HG03060 (cell line): ENCODE measurements at regions not wholly inside any gene's neighbourhood (a gene's known extent, or its start where the extent isn't known, plus 50 kb on each side); places are given as distances from the start of the nearest gene placed in this dataset.
"Not testable (repeated sequence)": the region's sequence is repeated elsewhere in the genome, so short reads cannot be mapped to it uniquely, and the experiment has no call there.

ENCODE experiments used
- ATAC-seq: cut with Tn5 transposase; IDR thresholded peaks from one replicate; pipeline ENCODE4 v1.9.1; 2021; ENCODE audit warnings: low read depth, moderate number of reproducible peaks; ENCODE audit not compliant: unreplicated experiment

DNA sequence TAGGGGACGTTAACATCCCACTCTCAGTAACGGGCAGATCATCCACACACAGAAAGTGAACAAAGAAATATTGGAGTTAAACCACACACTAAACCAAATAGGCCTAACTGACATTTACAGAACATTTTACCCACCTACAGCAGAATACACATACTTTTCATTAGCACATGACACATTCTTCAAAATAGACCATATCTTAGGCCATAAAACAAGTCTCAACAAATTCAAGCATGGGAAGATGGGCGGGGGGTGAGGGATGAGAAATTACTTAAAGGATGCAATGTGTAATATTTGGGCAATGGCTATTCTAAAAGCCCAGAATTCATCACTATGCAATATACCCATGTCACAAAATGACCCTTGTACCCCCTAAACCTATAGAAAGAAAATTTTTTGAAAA lies 226.2 kb downstream of the ATPSCKMT start:
- ATAC-seq = no peak

DNA sequence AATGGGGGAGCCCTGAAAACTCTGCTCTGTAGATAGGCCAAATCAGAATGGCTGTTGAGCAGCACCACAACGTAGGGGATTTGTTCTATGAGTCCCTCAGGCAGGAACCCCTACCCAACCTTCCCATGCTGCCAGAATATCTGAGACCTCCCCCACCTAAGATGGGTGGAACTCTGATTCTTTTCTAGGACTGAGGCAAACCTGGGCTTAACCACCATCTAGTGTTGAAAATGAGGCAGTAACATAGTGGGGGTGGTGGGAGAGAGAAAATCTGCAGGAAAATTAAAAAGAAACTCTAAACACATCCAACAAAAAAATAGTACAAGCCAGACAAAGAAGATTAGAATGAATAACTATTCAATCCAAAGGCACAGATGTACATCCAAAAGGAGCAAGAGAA lies 228.4 kb downstream of the ATPSCKMT start:
- ATAC-seq = no peak

DNA sequence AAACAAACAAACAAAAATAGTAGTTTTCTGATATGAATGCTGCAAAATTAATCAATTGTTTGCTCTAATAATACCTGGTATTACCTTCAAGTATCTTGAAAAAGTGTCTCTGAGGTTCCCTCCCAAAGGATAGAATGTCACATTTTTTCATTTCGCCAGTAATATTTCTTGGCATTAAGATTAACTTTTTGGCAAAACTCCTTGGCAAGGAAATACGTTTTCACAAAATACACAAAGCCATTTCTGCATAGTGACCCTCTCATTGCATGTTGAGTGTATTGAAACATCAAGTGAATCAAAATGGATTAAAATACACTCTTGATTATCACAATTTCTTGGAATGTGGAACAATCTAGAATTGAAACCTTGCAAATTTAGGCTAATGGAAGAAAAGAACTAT lies 230.5 kb downstream of the ATPSCKMT start:
- ATAC-seq = no peak

DNA sequence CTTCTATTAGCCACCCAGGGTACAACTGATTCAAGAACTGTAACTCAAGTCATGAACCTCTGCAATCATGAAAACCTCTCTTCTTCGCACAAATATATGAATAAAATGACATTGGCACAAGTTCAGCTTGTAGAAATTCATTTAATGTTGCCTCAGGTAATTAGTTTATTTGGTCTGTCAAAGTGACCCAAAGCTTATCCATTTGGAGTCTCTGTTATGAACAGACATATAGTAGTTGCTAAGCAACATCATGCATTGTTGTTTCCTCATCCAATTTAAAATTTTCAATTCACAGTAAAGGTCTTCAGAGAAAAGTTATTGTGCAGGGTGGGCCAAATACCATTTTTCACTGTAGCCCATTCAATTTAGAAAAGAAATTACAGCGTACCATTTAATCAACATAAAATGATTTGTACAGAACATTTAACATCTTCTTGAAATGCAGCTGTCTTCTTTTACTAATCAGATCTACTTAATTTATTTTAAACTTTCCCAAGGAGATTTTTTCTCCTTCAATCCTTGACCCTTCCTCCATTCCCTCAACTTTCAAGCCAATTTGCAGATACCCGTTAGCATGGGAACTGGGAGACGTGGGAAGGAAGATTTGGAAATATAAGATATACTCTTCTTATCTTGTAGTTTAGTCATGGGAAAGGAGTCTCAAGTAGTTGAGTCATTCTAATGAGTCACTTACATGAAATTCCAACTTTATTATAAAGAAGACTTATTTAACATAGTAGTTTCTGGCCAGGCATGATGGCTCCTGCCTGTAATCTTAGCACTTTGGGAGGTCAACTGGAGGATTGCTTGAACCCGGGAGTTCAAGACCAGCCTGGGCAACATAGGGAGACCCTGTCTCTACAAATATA lies 231.3 kb downstream of the ATPSCKMT start:
- ATAC-seq = no peak

GRCh38 chr5:10017786-10018185 lies 231.9 kb downstream of the ATPSCKMT start:
- ATAC-seq = no peak

- not testable (repeated sequence) for ATAC-seq
Observed at GRCh38 chr5:10016559-10016958, 233.1 kb downstream of the ATPSCKMT start.

DNA sequence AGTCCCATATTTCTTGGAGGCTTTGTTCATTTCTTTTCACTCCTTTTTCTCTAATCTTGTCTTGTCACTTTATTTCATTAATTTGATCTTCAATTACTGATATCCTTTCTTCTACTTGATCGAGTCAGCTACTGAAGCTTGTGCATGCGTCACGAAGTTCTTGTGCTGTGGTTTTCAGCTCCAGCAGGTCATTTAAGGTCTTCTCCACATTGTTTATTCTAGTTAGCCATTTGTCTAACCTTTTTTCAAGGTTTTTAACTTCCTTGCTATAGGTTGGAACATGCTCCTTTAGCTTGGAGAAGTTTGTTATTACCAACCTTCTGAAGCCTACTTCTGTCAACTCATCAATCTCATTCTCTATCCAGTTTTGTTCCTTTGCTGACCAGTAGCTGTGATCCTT lies 234.0 kb downstream of the ATPSCKMT start:
- not testable (repeated sequence) for ATAC-seq

DNA sequence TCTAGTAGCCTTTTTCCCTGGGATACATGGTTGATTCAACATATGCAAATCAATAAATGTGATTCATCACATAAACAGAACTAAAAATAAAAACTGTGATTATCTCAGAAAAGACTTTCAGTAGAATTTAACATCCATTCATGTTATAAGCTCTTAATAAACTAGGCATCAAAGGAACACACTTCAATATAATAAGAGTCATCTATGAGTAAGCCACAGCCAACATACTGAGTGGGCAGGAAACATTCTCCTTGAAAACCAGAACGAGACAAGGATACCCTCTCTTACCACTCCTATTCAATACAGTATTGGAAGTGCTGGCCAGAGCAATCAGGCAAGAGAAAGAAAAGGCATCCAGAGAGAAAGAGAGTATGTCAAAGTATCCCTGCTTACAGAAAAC lies 239.9 kb downstream of the ATPSCKMT start:
- no peak for ATAC-seq

GRCh38 chr5:9987101-9987500 lies 262.6 kb downstream of the ATPSCKMT start:
- ATAC-seq = no peak

DNA sequence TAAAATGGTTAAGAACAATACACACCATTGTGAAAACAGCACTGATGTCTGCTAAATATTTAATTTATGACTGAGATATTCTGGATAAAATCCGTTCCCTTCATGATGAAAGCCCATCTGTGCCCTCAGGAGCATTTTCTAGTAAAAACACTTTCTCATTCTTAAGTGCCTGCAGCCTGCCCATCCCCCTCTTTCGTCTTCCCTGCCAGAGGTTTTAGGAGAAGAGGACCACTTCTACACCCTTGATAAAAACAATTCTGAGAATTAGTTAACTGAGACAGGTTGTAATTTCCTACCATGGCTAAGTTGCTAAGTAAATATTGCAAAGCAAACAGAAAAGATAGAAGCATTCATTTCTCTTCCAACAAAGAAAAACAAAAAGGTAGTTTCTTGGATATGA lies 272.6 kb downstream of the ATPSCKMT start:
- ATAC-seq = no peak

DNA sequence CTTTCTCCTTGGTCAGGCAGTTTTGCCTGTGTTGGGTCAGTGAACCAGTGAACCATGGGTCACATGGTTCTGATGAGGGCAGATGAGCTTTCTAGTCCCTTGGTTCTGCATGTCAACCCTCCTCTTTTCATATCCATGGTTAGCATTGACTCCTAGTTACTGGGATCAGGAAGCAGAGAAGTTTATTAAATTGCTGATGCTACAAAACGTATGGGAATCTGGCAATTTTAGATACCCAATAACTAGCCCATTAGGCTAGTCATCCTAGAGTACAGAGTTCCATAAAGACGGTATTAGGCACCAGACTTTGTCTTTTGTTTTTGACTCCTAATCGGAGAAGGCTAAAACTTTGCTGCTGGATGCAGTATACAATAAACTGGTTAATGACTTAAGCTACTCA lies 273.1 kb downstream of the ATPSCKMT start:
- no peak for ATAC-seq

DNA sequence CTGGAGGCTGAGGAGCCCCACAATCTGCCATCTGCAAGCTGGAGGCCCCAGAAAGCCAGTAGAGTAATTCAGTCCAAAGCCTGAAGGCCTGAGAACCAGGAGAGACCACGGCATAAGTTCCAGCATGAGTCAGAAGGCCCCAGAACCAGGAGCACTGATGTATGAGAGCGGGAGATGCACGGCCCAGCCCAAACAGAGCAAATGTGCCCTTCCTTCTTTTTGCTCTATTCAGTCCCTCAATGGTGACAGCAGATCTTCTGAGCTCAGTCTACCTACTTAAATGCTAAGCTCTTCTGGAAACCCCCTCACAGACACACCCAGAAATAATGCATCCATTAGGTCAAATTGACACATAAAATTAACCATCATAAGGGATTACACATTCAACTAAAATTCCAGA lies 277.6 kb downstream of the ATPSCKMT start:
- ATAC-seq = no peak

DNA sequence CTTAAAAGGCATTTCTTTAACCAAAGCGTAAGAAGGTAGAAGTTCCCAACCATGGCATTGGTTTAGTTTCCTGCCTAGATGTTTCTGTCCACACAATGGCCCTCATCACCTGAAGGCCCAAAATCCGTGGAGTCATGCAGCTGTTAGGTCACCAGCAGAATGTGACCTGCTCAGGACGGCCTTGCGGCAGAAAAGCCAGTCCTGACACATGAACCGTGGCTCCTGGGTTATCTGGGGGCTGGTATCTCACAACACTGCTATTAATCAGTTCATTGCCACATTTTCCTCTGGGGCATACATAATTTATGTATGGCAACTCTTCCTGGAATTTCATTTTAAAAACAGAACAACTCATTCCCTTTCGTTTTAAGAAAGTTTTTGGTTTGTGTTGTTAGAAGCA lies 278.4 kb downstream of the ATPSCKMT start:
- ATAC-seq = no peak

DNA sequence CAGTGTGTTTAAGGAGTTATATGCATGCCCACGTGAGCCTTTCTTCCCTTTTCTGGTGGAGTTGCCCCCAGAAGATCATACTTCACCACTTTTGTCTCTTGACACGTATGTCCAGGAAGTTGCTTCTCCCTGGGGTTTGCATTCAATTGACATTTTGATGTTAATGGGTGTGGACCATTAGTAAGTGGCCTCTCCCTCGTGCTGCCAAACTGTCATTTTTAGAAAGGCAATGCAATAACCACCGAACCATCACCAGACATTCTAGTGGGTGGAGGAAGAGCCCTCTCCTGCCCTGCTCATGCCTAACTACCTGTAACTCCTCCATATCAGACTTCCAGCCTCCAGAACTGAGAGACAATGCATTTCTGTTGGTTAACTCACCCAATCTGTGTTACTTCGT lies 290.8 kb downstream of the ATPSCKMT start:
- ATAC-seq = no peak

GRCh38 chr5:9957214-9957613 lies 292.5 kb downstream of the ATPSCKMT start:
- no peak for ATAC-seq

DNA sequence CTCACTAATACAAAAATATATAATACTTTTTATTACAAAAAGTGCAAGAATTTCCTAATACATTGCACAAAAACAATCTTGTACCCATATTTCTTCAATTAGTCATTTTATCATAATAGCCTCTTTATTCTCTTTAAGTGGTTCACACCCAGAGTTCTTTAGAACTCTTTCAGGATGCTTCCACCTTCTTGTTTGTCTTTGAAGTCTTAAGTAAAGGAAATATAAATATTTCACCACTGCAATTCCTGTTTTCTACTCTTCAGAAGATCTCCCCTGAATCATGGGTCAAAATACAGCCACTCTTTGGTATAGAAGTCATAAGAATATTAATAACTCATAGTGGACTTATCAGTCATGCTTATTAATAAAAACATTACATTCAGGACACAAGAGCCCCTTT lies 293.0 kb downstream of the ATPSCKMT start:
- ATAC-seq = no peak

DNA sequence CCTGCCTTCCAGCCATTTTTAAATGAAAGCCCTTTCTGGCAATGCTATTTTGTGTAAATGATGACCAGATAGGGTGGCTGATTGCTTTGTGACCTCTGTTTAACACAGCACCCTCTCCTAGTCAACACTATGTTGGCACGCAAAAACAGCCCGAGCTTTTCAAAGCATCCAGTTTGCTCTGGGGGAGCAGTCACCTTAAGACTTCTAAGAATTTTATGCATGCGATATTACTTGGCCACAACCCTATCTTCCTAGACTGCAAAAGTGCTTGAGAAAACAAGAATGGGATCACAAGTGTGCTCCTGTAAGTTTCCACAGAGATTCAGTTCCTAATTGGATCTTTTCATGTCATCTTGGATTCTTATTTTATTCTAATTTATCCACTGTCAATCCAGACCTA lies 294.1 kb downstream of the ATPSCKMT start:
- no peak for ATAC-seq

- ATAC-seq = no peak
Observed at GRCh38 chr5:9954869-9955268, 294.8 kb downstream of the ATPSCKMT start.

DNA sequence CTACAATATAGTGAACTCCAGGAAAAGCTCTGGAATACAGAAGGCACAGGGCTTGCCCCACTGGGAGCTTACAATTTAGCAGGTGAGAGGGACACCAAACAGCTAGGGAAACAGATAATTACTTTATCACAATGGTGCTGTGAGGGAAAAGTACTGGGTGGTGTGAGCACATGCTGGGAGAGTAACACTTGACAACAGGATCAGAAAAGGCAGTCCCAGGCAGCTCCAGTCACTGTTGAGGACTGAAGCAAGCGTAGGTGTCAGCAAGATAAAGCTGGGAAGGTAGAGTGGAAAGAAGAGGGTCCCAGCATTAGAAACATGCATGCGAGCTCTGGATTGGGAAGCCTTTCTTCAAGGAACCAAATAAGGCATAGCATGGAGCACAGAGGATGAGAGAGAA lies 296.0 kb downstream of the ATPSCKMT start:
- ATAC-seq = no peak

DNA sequence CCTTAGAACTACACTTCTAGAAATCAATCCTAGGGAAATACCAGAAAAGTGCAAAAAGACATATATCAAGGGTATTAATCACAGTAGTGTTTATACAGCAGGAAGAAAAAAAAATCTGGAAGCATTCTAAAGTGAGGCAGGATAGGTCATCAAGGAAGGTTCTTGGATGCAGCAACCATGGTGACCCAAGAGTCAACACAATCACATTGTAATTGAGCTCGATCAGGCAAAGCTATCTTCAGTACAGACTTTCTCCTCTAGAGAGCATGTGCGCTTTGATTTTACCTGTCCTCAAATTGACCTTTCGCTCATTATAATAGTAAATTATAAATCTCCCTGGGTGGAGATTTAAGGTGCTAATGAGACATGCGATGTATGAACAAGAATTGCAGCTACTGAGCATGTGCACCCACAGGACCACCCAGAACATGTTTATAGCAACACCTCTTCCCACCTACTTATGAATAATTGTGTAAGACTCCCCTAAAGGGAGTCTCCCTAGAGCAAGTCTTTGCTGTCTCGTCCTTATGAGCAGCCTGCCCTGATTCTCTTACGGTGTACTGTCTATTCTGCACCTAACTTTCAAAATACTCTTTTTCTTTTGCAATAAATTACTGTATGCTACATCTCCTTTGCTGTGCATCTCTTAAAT lies 297.7 kb downstream of the ATPSCKMT start:
- ATAC-seq = no peak

- ATAC-seq = no peak
Observed at GRCh38 chr5:9947944-9948343, 301.7 kb downstream of the ATPSCKMT start.

GRCh38 chr5:9947225-9947714 lies 302.4 kb downstream of the ATPSCKMT start:
- peak; percentile 50 for ATAC-seq
